Esophagus squamous epithelium (tissue), 5 donors: ENCODE measurements at regions not wholly inside any gene's neighbourhood (a gene's known extent, or its start where the extent isn't known, plus 50 kb on each side); places are given as distances from the start of the nearest gene placed in this dataset.

Experiments used
- DNase-seq: peaks from one replicate; lab custom pipeline; 2025; lab: John Stamatoyannopoulos, UW
- H3K27ac ChIP-seq, 4 donors: fragments of 200-600 bp; sonication (generic); one replicate each; pipeline ENCODE4 v1.5.1; 2016 to 2019; ENCODE audit warnings: mild to moderate bottlenecking in 1 of 4
- H3K27me3 ChIP-seq, 4 donors: fragments of 200-600 bp; sonication (generic); 1 replicate in 3 of 4; 2 replicates in 1 of 4; pipeline versions ENCODE4 v1.5.1 to v1.6.0; 2017 to 2021; ENCODE audit warnings: antibody characterized with exemption in 1 of 4
- H3K36me3 ChIP-seq, 3 donors: fragments of 200-600 bp; sonication (generic); one replicate each; pipeline ENCODE4 v1.5.1; 2016 to 2019
- H3K4me1 ChIP-seq, 3 donors: fragments of 200-600 bp; sonication (generic); one replicate each; pipeline ENCODE4 v1.5.1; 2017 to 2019
- H3K4me3 ChIP-seq, 4 donors: fragments of 200-600 bp; sonication (generic); 1 replicate in 3 of 4; 2 replicates in 1 of 4; pipeline ENCODE4 v1.5.1; 2016 to 2019; ENCODE audit warnings: mild to moderate bottlenecking in 2 of 4, moderate library complexity in 1 of 4
- H3K9me3 ChIP-seq, 3 donors: fragments of 200-600 bp; sonication (generic); one replicate each; pipeline ENCODE4 v1.5.1; 2016 to 2019
- CTCF ChIP-seq, 6 experiments: fragments of 450-650 bp in 4 of 6; fragments of 200-600 bp in 2 of 6; sonication (generic) in 2 of 6; IDR thresholded peaks; one replicate each; pipeline ENCODE4 v1.5.1; 2016 to 2019; ENCODE audit warnings: antibody characterized with exemption in 6 of 6, mild to moderate bottlenecking in 4 of 6, moderate library complexity in 4 of 6
- POLR2A ChIP-seq, 4 donors: fragments of 450-650 bp; IDR thresholded peaks; one replicate each; pipeline ENCODE4 v1.6.1; 2017; ENCODE audit warnings: antibody characterized with exemption in 4 of 4, mild to moderate bottlenecking in 4 of 4, moderate library complexity in 3 of 4
- WGBS, 2 donors: methylation state at CpG; one replicate each; pipeline ENCODE4 v1.1.5; 2018; 5-methylcytosine and 5-hydroxymethylcytosine counted together
- intact Hi-C: fragments of 100-400 bp; cut with DNase I; formaldehyde crosslinking; loops from one replicate; pipeline ENCODE4 v1.15.0; 2022
- donor health status: DM: yes; HTN: yes; CAD: no.

- no peaks in the 10 kb centered on the region for H3K4me1 ChIP-seq
- H3K27me3 ChIP-seq, result peaks cover 0 to 6% (median 0%) of the 10 kb centered on the region in 4 donors
- no peak overlapping the region for H3K4me3 ChIP-seq
- no peaks in the 10 kb centered on the region for H3K9me3 ChIP-seq
- intact Hi-C loops, result no loop called here
- no peaks in the 10 kb centered on the region for H3K36me3 ChIP-seq
- TF ChIP-seq CTCF (IDR thresholded peaks at IDR 0.05) (no peak), POLR2A (IDR thresholded peaks at IDR 0.05) (no peak)
- no peak overlapping the region for H3K27ac ChIP-seq
- no peak for DNase-seq
- WGBS, 2 donors, result 60 to 89% methylated on average over 4 of the region's 4 CpGs
Measured at GRCh38 chr14:104311358-104311757, 173.0 kb downstream of the KIF26A start.

DNA sequence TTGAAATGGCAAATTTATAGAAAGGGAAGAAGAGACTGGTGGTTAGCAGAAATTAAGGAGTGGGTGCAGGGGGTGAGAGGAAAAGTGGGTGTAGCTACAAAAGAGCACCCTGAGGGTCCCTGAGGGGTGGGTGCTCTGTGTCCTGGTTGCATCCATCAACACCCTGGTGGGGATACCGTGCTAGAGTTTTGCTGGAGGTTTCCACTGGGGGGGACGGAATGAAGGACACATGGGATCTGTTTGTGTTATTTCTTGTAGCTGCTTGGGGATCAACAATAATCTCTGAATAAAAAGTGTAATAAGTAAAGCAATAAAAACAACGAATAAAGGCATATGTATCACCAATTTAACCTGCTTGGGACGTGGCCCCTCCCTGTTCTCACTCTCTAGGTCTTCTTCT, 175.3 kb downstream of the KIF26A start:
- H3K9me3 ChIP-seq, result no peaks in the 10 kb centered on the region
- no peak for TF ChIP-seq POLR2A (IDR thresholded peaks at IDR 0.05)
- no peak for TF ChIP-seq CTCF (IDR thresholded peaks at IDR 0.05)
- no peak for DNase-seq
- H3K27me3 ChIP-seq, result peaks cover 0 to 6% (median 0%) of the 10 kb centered on the region in 4 donors
- H3K27ac ChIP-seq, result no peak overlapping the region
- no peaks in the 10 kb centered on the region for H3K4me1 ChIP-seq
- no peak overlapping the region for H3K4me3 ChIP-seq
- no peaks in the 10 kb centered on the region for H3K36me3 ChIP-seq
- intact Hi-C loops, result no loop called here
- WGBS, 2 donors, result 57 to 59% methylated on average over 4 of the region's 4 CpGs

DNA sequence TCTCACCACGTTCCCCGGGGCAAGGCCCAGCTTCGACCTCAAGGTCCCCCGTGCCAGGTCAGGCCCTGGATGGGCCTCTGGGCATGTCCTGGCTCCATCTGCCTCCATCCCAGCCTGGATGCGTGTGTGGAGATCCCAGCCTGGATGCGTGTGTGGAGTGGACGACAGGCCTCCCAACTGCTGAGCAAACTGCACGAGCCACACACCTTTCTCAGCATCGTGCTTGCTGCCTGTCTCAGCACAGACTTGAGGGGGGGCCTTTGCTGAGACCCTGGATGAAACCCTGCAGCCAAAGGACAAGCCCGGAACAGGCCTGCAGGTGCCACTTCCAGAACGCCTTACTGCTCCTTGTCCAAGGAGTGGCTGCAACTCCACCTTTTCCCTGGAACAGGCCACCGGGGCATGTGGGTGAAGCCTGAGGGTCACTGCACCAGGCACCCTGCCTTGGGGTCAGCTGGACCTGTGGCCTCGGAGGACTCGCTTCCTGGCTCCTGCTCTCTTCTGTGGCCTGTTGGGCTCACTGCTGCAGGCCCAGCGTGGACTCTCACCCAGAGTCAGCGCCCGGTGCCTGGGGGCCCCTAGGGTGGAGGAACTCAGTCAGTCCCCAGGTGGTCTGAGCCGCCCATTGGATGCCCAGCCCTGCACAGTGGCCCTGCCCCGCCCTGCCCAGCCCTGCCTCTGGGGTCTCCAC, 176.0 kb downstream of the KIF26A start:
- DNase-seq, result no peak
- TF ChIP-seq CTCF (IDR thresholded peaks at IDR 0.05) (no peak), POLR2A (IDR thresholded peaks at IDR 0.05) (no peak)
- WGBS, 2 donors, result 63 to 78% methylated on average over 5 to 6 of the region's 19 CpGs

GRCh38 chr14:104315169-104315568, 176.8 kb downstream of the KIF26A start:
- 46 to 63% methylated on average over 12 to 13 of the region's 14 CpGs for WGBS, 2 donors
- no peak overlapping the region for H3K4me3 ChIP-seq
- no peaks in the 10 kb centered on the region for H3K4me1 ChIP-seq
- no peak overlapping the region for H3K27ac ChIP-seq
- H3K36me3 ChIP-seq, result no peaks in the 10 kb centered on the region
- H3K27me3 ChIP-seq, result peaks cover 0 to 14% (median 0%) of the 10 kb centered on the region in 4 donors
- intact Hi-C loops, result no loop called here
- no peak for TF ChIP-seq CTCF (IDR thresholded peaks at IDR 0.05)
- no peak for TF ChIP-seq POLR2A (IDR thresholded peaks at IDR 0.05)
- no peaks in the 10 kb centered on the region for H3K9me3 ChIP-seq
- DNase-seq, result no peak

More for the DNA sequence above, 176.0 kb downstream of the KIF26A start:
- Histone ChIP-seq H3K4me3 (no peak overlapping the region), H3K36me3 (no peaks in the 10 kb centered on the region), H3K9me3 (no peaks in the 10 kb centered on the region), H3K27ac (no peak overlapping the region), H3K4me1 (no peaks in the 10 kb centered on the region), H3K27me3 (peaks cover 0 to 6% (median 0%) of the 10 kb centered on the region in 4 donors)
- intact Hi-C loops, result no loop called here

DNA sequence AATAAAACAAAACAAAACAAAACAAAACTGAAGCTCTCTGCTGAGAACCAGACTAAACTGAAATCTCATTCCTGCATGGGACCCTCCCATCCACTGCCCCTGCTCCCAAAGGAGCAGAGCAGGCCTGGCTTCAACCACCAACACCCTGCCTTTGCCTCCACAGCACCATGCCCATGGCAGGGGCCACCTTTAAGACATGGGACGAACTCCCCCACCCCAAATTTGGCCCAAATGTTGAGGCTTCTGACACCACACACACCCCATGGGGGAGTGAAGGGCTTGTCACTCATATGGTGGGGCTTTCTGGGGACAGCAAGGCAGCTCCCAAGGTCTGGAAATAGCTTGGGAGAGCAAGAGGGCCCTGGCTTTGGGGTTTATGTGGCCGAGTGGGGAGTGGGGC, 177.2 kb downstream of the KIF26A start:
- Histone ChIP-seq H3K4me1 (no peaks in the 10 kb centered on the region), H3K27ac (no peak overlapping the region), H3K36me3 (no peaks in the 10 kb centered on the region), H3K4me3 (no peak overlapping the region), H3K9me3 (no peaks in the 10 kb centered on the region), H3K27me3 (peaks cover 0 to 18% (median 0%) of the 10 kb centered on the region in 4 donors)
- intact Hi-C loops, result no loop called here
- WGBS, 2 donors, result 29 to 40% methylated on average over 1 of the region's 2 CpGs
- DNase-seq, result no peak
- TF ChIP-seq POLR2A (IDR thresholded peaks at IDR 0.05), result no peak
- no peak for TF ChIP-seq CTCF (IDR thresholded peaks at IDR 0.05)
